Skeletal muscle tissue (tissue), 3 donors: ENCODE measurements at regions not wholly inside any gene's neighbourhood (a gene's known extent, or its start where the extent isn't known, plus 50 kb on each side); places are given as distances from the start of the nearest gene placed in this dataset.
"Not testable (repeated sequence)": the region's sequence is repeated elsewhere in the genome, so short reads cannot be mapped to it uniquely, and the experiment has no call there.

Experiments used
- H3K27ac ChIP-seq: one replicate; pipeline ENCODE4 v1.7.0; 2013; ENCODE audit warnings: mild to moderate bottlenecking, low read depth, low read length, inconsistent platforms
- H3K27me3 ChIP-seq, 3 donors: one replicate each; pipeline ENCODE4 v1.7.0; 2013; ENCODE audit warnings: low read length in 3 of 3; ENCODE audit not compliant: control insufficient read depth in 3 of 3, insufficient read depth in 3 of 3
- H3K36me3 ChIP-seq, 3 donors: one replicate each; pipeline ENCODE4 v1.7.0; 2013; ENCODE audit warnings: low read length in 3 of 3; ENCODE audit not compliant: control insufficient read depth in 3 of 3, insufficient read depth in 3 of 3
- H3K4me1 ChIP-seq, 3 donors: one replicate each; pipeline ENCODE4 v1.7.0; 2013; ENCODE audit warnings: low read length in 3 of 3, mild to moderate bottlenecking in 3 of 3; ENCODE audit not compliant: control insufficient read depth in 3 of 3, insufficient read depth in 3 of 3
- H3K4me3 ChIP-seq, 3 donors: one replicate each; pipeline ENCODE4 v1.7.0; 2013; ENCODE audit warnings: low read length in 3 of 3
- H3K9ac ChIP-seq, 3 donors: one replicate each; pipeline ENCODE4 v1.7.0; 2013; ENCODE audit warnings: low read length in 3 of 3, mild to moderate bottlenecking in 3 of 3, moderate library complexity in 2 of 3, low read depth in 1 of 3
- H3K9me3 ChIP-seq, 3 donors: one replicate each; pipeline ENCODE4 v1.7.0; 2013; ENCODE audit warnings: low read length in 3 of 3; ENCODE audit not compliant: control insufficient read depth in 3 of 3
- donor health status: Osteomylitis.

GRCh38 chr5:63125392-63125791 lies 546.8 kb downstream of the LRRC70 start:
- H3K9me3 ChIP-seq: no peaks in the 10 kb centered on the region
- no peaks in the 10 kb centered on the region for H3K4me1 ChIP-seq
- H3K9ac ChIP-seq: no peak overlapping the region
- no peaks in the 10 kb centered on the region for H3K27me3 ChIP-seq
- no peak overlapping the region for H3K27ac ChIP-seq
- no peaks in the 10 kb centered on the region for H3K36me3 ChIP-seq
- H3K4me3 ChIP-seq: no peak overlapping the region

- H3K9me3 ChIP-seq: no peaks in the 10 kb centered on the region
- H3K4me3 ChIP-seq: no peak overlapping the region
- no peak overlapping the region for H3K9ac ChIP-seq
- H3K36me3 ChIP-seq: no peaks in the 10 kb centered on the region
- H3K27me3 ChIP-seq: no peaks in the 10 kb centered on the region
- no peaks in the 10 kb centered on the region for H3K4me1 ChIP-seq
- no peak overlapping the region for H3K27ac ChIP-seq
Observed at GRCh38 chr5:63124266-63124665, 545.6 kb downstream of the LRRC70 start.

GRCh38 chr5:63121471-63121870 lies 542.9 kb downstream of the LRRC70 start:
- H3K9ac ChIP-seq: no peak overlapping the region
- H3K27me3 ChIP-seq: no peaks in the 10 kb centered on the region
- H3K36me3 ChIP-seq: no peaks in the 10 kb centered on the region
- H3K4me1 ChIP-seq: no peaks in the 10 kb centered on the region
- no peak overlapping the region for H3K4me3 ChIP-seq
- no peaks in the 10 kb centered on the region for H3K9me3 ChIP-seq
- no peak overlapping the region for H3K27ac ChIP-seq

- no peak overlapping the region for H3K27ac ChIP-seq
- H3K4me1 ChIP-seq: no peaks in the 10 kb centered on the region
- no peaks in the 10 kb centered on the region for H3K27me3 ChIP-seq
- H3K4me3 ChIP-seq: no peak overlapping the region
- no peaks in the 10 kb centered on the region for H3K9me3 ChIP-seq
- H3K9ac ChIP-seq: no peak overlapping the region
- no peaks in the 10 kb centered on the region for H3K36me3 ChIP-seq
Observed at GRCh38 chr5:63118221-63118620, 539.6 kb downstream of the LRRC70 start.

GRCh38 chr5:63111891-63112290 lies 533.3 kb downstream of the LRRC70 start:
- no peak overlapping the region for H3K4me3 ChIP-seq
- no peaks in the 10 kb centered on the region for H3K9me3 ChIP-seq
- no peaks in the 10 kb centered on the region for H3K36me3 ChIP-seq
- H3K4me1 ChIP-seq: no peaks in the 10 kb centered on the region
- H3K27me3 ChIP-seq: no peaks in the 10 kb centered on the region
- no peak overlapping the region for H3K27ac ChIP-seq
- H3K9ac ChIP-seq: no peak overlapping the region

GRCh38 chr5:63101870-63102269 lies 523.3 kb downstream of the LRRC70 start:
- Histone ChIP-seq H3K4me3 (no peak overlapping the region), H3K9ac (no peak overlapping the region), H3K27ac (no peak overlapping the region), H3K9me3 (no peaks in the 10 kb centered on the region), H3K4me1 (no peaks in the 10 kb centered on the region), H3K36me3 (no peaks in the 10 kb centered on the region), H3K27me3 (no peaks in the 10 kb centered on the region)

GRCh38 chr5:63097286-63097685 lies 518.7 kb downstream of the LRRC70 start:
- Histone ChIP-seq H3K4me3 (no peak overlapping the region), H3K9me3 (no peaks in the 10 kb centered on the region), H3K27me3 (no peaks in the 10 kb centered on the region), H3K36me3 (no peaks in the 10 kb centered on the region), H3K27ac (no peak overlapping the region), H3K4me1 (no peaks in the 10 kb centered on the region), H3K9ac (no peak overlapping the region)

GRCh38 chr5:63094730-63095129 lies 516.1 kb downstream of the LRRC70 start:
- no peaks in the 10 kb centered on the region for H3K4me1 ChIP-seq
- no peaks in the 10 kb centered on the region for H3K9me3 ChIP-seq
- no peaks in the 10 kb centered on the region for H3K36me3 ChIP-seq
- no peaks in the 10 kb centered on the region for H3K27me3 ChIP-seq
- H3K9ac ChIP-seq: no peak overlapping the region
- H3K27ac ChIP-seq: no peak overlapping the region
- H3K4me3 ChIP-seq: no peak overlapping the region

GRCh38 chr5:63089147-63089546 lies 510.5 kb downstream of the LRRC70 start:
- H3K4me3 ChIP-seq: no peak overlapping the region

GRCh38 chr5:63085561-63085960 lies 506.9 kb downstream of the LRRC70 start:
- no peaks in the 10 kb centered on the region for H3K4me1 ChIP-seq
- no peak overlapping the region for H3K4me3 ChIP-seq
- H3K9ac ChIP-seq: no peak overlapping the region
- no peaks in the 10 kb centered on the region for H3K27me3 ChIP-seq
- no peaks in the 10 kb centered on the region for H3K9me3 ChIP-seq
- H3K36me3 ChIP-seq: no peaks in the 10 kb centered on the region
- H3K27ac ChIP-seq: no peak overlapping the region

More at GRCh38 chr5:63089147-63089546, 510.5 kb downstream of the LRRC70 start:
- no peaks in the 10 kb centered on the region for H3K27me3 ChIP-seq
- H3K4me1 ChIP-seq: no peaks in the 10 kb centered on the region
- no peak overlapping the region for H3K27ac ChIP-seq
- H3K9ac ChIP-seq: no peak overlapping the region
- no peaks in the 10 kb centered on the region for H3K36me3 ChIP-seq
- no peaks in the 10 kb centered on the region for H3K9me3 ChIP-seq

GRCh38 chr5:63083689-63084088 lies 505.1 kb downstream of the LRRC70 start:
- H3K9ac ChIP-seq, H3K27ac ChIP-seq, H3K9me3 ChIP-seq: not testable (repeated sequence)

More at GRCh38 chr5:63083689-63084088, 505.1 kb downstream of the LRRC70 start:
- H3K36me3 ChIP-seq, H3K4me3 ChIP-seq, H3K4me1 ChIP-seq, H3K27me3 ChIP-seq: not testable (repeated sequence)
